Caco-2 (cell line): ENCODE measurements at regions not wholly inside any gene's neighbourhood (a gene's known extent, or its start where the extent isn't known, plus 50 kb on each side); places are given as distances from the start of the nearest gene placed in this dataset.

Experiments
- BruUV-seq: library from RNA; stranded (reverse); fragments of 400-500 nt; replicated peaks from 2 replicates; lab custom pipeline; 2021; lab: Mats Ljungman, UMichigan
- CTCF ChIA-PET: fragments of 300-600 bp; sonication (Branson Sonifier 250); formaldehyde crosslinking; loops from one replicate; lab custom pipeline; 2022; ENCODE audit warnings: antibody characterized with exemption; lab: Charles Lee
- POLR2A ChIA-PET: fragments of 300-600 bp; sonication (Branson Sonifier 250); formaldehyde crosslinking; loops from one replicate; lab custom pipeline; 2022; ENCODE audit warnings: antibody characterized with exemption; lab: Charles Lee
- DNase-seq, 2 experiments: peaks; one replicate each; pipeline versions ENCODE4 v3.0.0 to v3.0.0-alpha.2; 2020 to 2022
- H3K27me3 ChIP-seq: replicated peaks from 2 replicates; pipeline ENCODE4 v1.6.0; 2011; ENCODE audit warnings: low read length; ENCODE audit not compliant: control insufficient read depth, insufficient read depth
- H3K36me3 ChIP-seq: 2 replicates; pipeline ENCODE4 v1.5.1; 2011; ENCODE audit warnings: low read length; ENCODE audit not compliant: control insufficient read depth, insufficient read depth
- H3K4me1 ChIP-seq: fragments of 250-450 bp; sonication (Bioruptor Pico); 2 replicates; pipeline ENCODE4 v1.5.1; 2020; ENCODE audit warnings: mild to moderate bottlenecking
- H3K4me3 ChIP-seq: 2 replicates; pipeline ENCODE4 v1.5.1; 2011; ENCODE audit warnings: low read depth, mild to moderate bottlenecking, control low read depth, low read length
- H3K9me3 ChIP-seq: fragments of 250-450 bp; sonication (Bioruptor Pico); 2 replicates; pipeline ENCODE4 v1.5.1; 2020; ENCODE audit warnings: mild to moderate bottlenecking, moderate library complexity
- H3K27ac Mint-ChIP-seq: one replicate; pipeline ENCODE4 v1.8.0; 2022; ENCODE audit warnings: mixed read lengths; ENCODE audit not compliant: unreplicated experiment
- H3K27me3 Mint-ChIP-seq: one replicate; pipeline ENCODE4 v1.8.0; 2022; ENCODE audit warnings: mixed read lengths; ENCODE audit not compliant: insufficient read depth, unreplicated experiment
- H3K36me3 Mint-ChIP-seq: one replicate; pipeline ENCODE4 v1.8.0; 2022; ENCODE audit warnings: mild to moderate bottlenecking, mixed read lengths; ENCODE audit not compliant: insufficient read depth, unreplicated experiment
- H3K4me1 Mint-ChIP-seq: one replicate; pipeline ENCODE4 v1.8.0; 2022; ENCODE audit warnings: low read depth, mixed read lengths; ENCODE audit not compliant: unreplicated experiment
- H3K4me3 Mint-ChIP-seq: one replicate; pipeline ENCODE4 v1.8.0; 2022; ENCODE audit warnings: mild to moderate bottlenecking, moderate library complexity, mixed read lengths; ENCODE audit not compliant: unreplicated experiment
- H3K9me3 Mint-ChIP-seq: one replicate; pipeline ENCODE4 v1.8.0; 2022; ENCODE audit warnings: mixed read lengths; ENCODE audit not compliant: unreplicated experiment
- CTCF ChIP-seq, 2 experiments: fragments of 200-600 bp in 1 of 2; IDR thresholded peaks; 1 replicate in 1 of 2; 2 replicates in 1 of 2; pipeline versions ENCODE4 v1.5.1 to v1.8.0; 2011 to 2022; ENCODE audit warnings: antibody characterized with exemption in 1 of 2, control low read depth in 1 of 2, inconsistent platforms in 1 of 2, low read depth in 1 of 2, low read length in 1 of 2, mild to moderate bottlenecking in 1 of 2, moderate library complexity in 1 of 2; ENCODE audit not compliant: insufficient read depth in 1 of 2, severe bottlenecking in 1 of 2, unreplicated experiment in 1 of 2
- intact Hi-C: fragments of 100-400 bp; cut with micrococcal nuclease; formaldehyde crosslinking; loops from one replicate; pipeline ENCODE4 v1.10.0; 2022; ENCODE audit not compliant: unreplicated experiment

- H3K4me3 ChIP-seq = no peak overlapping the region
- no peak for TF ChIP-seq CTCF (IDR thresholded peaks at IDR 0.05; ENCODE audit: insufficient read depth in 1 of 2, low read depth in 1 of 2, low read length in 1 of 2, severe bottlenecking in 1 of 2, unreplicated experiment in 1 of 2)
- no peak overlapping the region for H3K27ac Mint-ChIP-seq
- no peaks in the 10 kb centered on the region for H3K36me3 Mint-ChIP-seq
- H3K27me3 ChIP-seq = no peaks in the 10 kb centered on the region
- no peak overlapping the region for H3K4me3 Mint-ChIP-seq
- no peaks in the 10 kb centered on the region for H3K4me1 Mint-ChIP-seq
- ChIA-PET CTCF (no interaction called here), POLR2A (no interaction called here)
- no TSS peak for BruUV-seq
- intact Hi-C loops = no loop called here
- no peaks in the 10 kb centered on the region for H3K4me1 ChIP-seq
- no peaks in the 10 kb centered on the region for H3K9me3 ChIP-seq
- no peaks in the 10 kb centered on the region for H3K9me3 Mint-ChIP-seq
- H3K36me3 ChIP-seq = no peaks in the 10 kb centered on the region
- DNase-seq = no peak
- H3K27me3 Mint-ChIP-seq = peaks cover 3% of the 10 kb centered on the region
Measured at GRCh38 chr12:83365317-83365716, 678.6 kb downstream of the TMTC2 start.

DNA sequence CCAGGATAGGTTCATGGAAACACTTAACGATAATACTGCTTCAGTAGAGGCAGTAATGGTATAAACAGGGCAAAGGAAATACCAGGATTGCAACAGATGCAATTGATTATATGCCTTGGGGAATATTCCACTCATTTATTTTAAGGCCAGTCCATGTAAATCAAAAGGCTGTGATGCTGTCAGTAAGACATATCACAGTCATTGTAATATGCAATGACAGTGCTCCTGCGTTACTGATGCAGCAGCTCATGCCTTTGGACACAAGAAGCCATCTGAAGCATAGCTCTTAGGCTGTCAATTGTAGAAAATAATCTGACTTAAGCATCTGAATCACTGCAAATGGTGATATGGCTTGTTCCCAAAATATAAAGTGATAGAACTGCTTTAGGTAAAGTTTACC lies 674.8 kb downstream of the TMTC2 start:
- H3K4me3 ChIP-seq = no peak overlapping the region
- no peaks in the 10 kb centered on the region for H3K4me1 ChIP-seq
- Mint-ChIP-seq H3K4me1 (no peaks in the 10 kb centered on the region), H3K9me3 (no peaks in the 10 kb centered on the region), H3K27ac (no peak overlapping the region), H3K36me3 (no peaks in the 10 kb centered on the region), H3K27me3 (no peaks in the 10 kb centered on the region), H3K4me3 (no peak overlapping the region)
- TF ChIP-seq CTCF (IDR thresholded peaks at IDR 0.05; ENCODE audit: insufficient read depth in 1 of 2, low read depth in 1 of 2, low read length in 1 of 2, severe bottlenecking in 1 of 2, unreplicated experiment in 1 of 2) = no peak
- no TSS peak for BruUV-seq
- CTCF ChIA-PET = no interaction called here
- H3K9me3 ChIP-seq = no peaks in the 10 kb centered on the region
- intact Hi-C loops = no loop called here
- H3K36me3 ChIP-seq = no peaks in the 10 kb centered on the region
- DNase-seq = no peak
- no peaks in the 10 kb centered on the region for H3K27me3 ChIP-seq
- POLR2A ChIA-PET = no interaction called here

- no TSS peak for BruUV-seq
- intact Hi-C loops = no loop called here
- CTCF ChIA-PET = no interaction called here
Measured at GRCh38 chr12:83361071-83361470, 674.4 kb downstream of the TMTC2 start.

More at GRCh38 chr12:83361071-83361470, 674.4 kb downstream of the TMTC2 start:
- Mint-ChIP-seq H3K4me3 (no peak overlapping the region), H3K36me3 (no peaks in the 10 kb centered on the region), H3K4me1 (no peaks in the 10 kb centered on the region), H3K27ac (no peak overlapping the region), H3K27me3 (no peaks in the 10 kb centered on the region), H3K9me3 (no peaks in the 10 kb centered on the region)
- Histone ChIP-seq H3K4me1 (no peaks in the 10 kb centered on the region), H3K27me3 (no peaks in the 10 kb centered on the region), H3K36me3 (no peaks in the 10 kb centered on the region), H3K4me3 (no peak overlapping the region), H3K9me3 (no peaks in the 10 kb centered on the region)
- no peak for DNase-seq
- no peak for TF ChIP-seq CTCF (IDR thresholded peaks at IDR 0.05; ENCODE audit: insufficient read depth in 1 of 2, low read depth in 1 of 2, low read length in 1 of 2, severe bottlenecking in 1 of 2, unreplicated experiment in 1 of 2)
- POLR2A ChIA-PET = no interaction called here
